DND-41 (cell line): ENCODE measurements at regions not wholly inside any gene's neighbourhood (a gene's known extent, or its start where the extent isn't known, plus 50 kb on each side); places are given as distances from the start of the nearest gene placed in this dataset.

Experiments
- CTCF ChIP-seq: IDR thresholded peaks from 2 replicates; pipeline ENCODE4 v1.5.1; 2012; ENCODE audit warnings: borderline replicate concordance, low read length, moderate library complexity, mild to moderate bottlenecking; ENCODE audit not compliant: poor library complexity, severe bottlenecking; ENCODE audit errors: extremely low read depth
- EZH2 ChIP-seq: IDR thresholded peaks from 3 replicates; pipeline ENCODE4 v1.6.1; 2012; ENCODE audit warnings: borderline replicate concordance, low read depth, mild to moderate bottlenecking, moderate library complexity, low read length, inconsistent platforms; ENCODE audit not compliant: severe bottlenecking

GRCh38 chr10:109534193-109534592 lies 389.1 kb downstream of the XPNPEP1 start:
- no peak for TF ChIP-seq CTCF
- TF ChIP-seq EZH2, result no peak
